ENCODE measurements at regions not wholly inside any gene's neighbourhood (a gene's known extent, or its start where the extent isn't known, plus 50 kb on each side); places are given as distances from the start of the nearest gene placed in this dataset.

GRCh38 chr18:38035193-38035592 lies 469.6 kb upstream of the CELF4 start:
- TF ChIP-seq POLR2A (IDR thresholded peaks at IDR 0.05) (no peak), CTCF (IDR thresholded peaks at IDR 0.05) (no peak)

All from Peyer's patch (tissue), 4 donors.